Duodenal mucosa (tissue), 2 donors: ENCODE measurements at regions not wholly inside any gene's neighbourhood (a gene's known extent, or its start where the extent isn't known, plus 50 kb on each side); places are given as distances from the start of the nearest gene placed in this dataset.

Source experiments
- H3K27ac ChIP-seq: one replicate; pipeline ENCODE4 v1.7.0; 2013; ENCODE audit warnings: low read depth, low read length
- H3K27me3 ChIP-seq, 2 donors: one replicate each; pipeline ENCODE4 v1.7.0; 2013; ENCODE audit warnings: low read length in 2 of 2, control low read depth in 1 of 2; ENCODE audit not compliant: insufficient read depth in 2 of 2, control insufficient read depth in 1 of 2
- H3K36me3 ChIP-seq, 2 donors: one replicate each; pipeline ENCODE4 v1.7.0; 2013; ENCODE audit warnings: low read length in 2 of 2, control low read depth in 1 of 2; ENCODE audit not compliant: insufficient read depth in 2 of 2, control insufficient read depth in 1 of 2
- H3K4me1 ChIP-seq, 2 donors: one replicate each; pipeline ENCODE4 v1.7.0; 2013; ENCODE audit warnings: low read length in 2 of 2, control low read depth in 1 of 2; ENCODE audit not compliant: insufficient read depth in 2 of 2, control insufficient read depth in 1 of 2
- H3K4me3 ChIP-seq, 2 donors: one replicate each; pipeline ENCODE4 v1.7.0; 2013; ENCODE audit warnings: low read length in 2 of 2, low read depth in 1 of 2
- H3K9ac ChIP-seq, 2 donors: one replicate each; pipeline ENCODE4 v1.7.0; 2013; ENCODE audit warnings: low read length in 2 of 2, low read depth in 1 of 2
- H3K9me3 ChIP-seq, 2 donors: one replicate each; pipeline ENCODE4 v1.7.0; 2013; ENCODE audit warnings: low read length in 2 of 2, control low read depth in 1 of 2; ENCODE audit not compliant: control insufficient read depth in 1 of 2

- no peak overlapping the region for H3K27ac ChIP-seq
- peaks cover 0 to 4% of the 10 kb centered on the region in 2 donors for H3K4me1 ChIP-seq
- no peak overlapping the region for H3K9ac ChIP-seq
- no peaks in the 10 kb centered on the region for H3K27me3 ChIP-seq
- H3K36me3 ChIP-seq = no peaks in the 10 kb centered on the region
- peaks cover 0 to 3% of the 10 kb centered on the region in 2 donors for H3K9me3 ChIP-seq
- H3K4me3 ChIP-seq = no peak overlapping the region
These were observed 588.2 kb upstream of the TENM4 start for GRCh38 chr11:80028998-80029397.

GRCh38 chr11:80024119-80024518 is 583.3 kb upstream of the TENM4 start:
- no peaks in the 10 kb centered on the region for H3K4me1 ChIP-seq
- H3K9ac ChIP-seq = no peak overlapping the region
- H3K27me3 ChIP-seq = no peaks in the 10 kb centered on the region
- peaks cover 0 to 3% of the 10 kb centered on the region in 2 donors for H3K9me3 ChIP-seq
- no peak overlapping the region for H3K27ac ChIP-seq
- no peaks in the 10 kb centered on the region for H3K36me3 ChIP-seq
- H3K4me3 ChIP-seq = no peak overlapping the region

- Histone ChIP-seq H3K4me1 (no peaks in the 10 kb centered on the region), H3K36me3 (no peaks in the 10 kb centered on the region), H3K4me3 (no peak overlapping the region), H3K27ac (no peak overlapping the region), H3K9me3 (peaks cover 0 to 3% of the 10 kb centered on the region in 2 donors), H3K27me3 (no peaks in the 10 kb centered on the region), H3K9ac (no peak overlapping the region)
These were observed 582.6 kb upstream of the TENM4 start for GRCh38 chr11:80023386-80023785.

- H3K4me1 ChIP-seq = peaks cover 0 to 3% of the 10 kb centered on the region in 2 donors
- no peaks in the 10 kb centered on the region for H3K27me3 ChIP-seq
- H3K36me3 ChIP-seq = no peaks in the 10 kb centered on the region
- H3K27ac ChIP-seq = no peak overlapping the region
- H3K9me3 ChIP-seq = no peaks in the 10 kb centered on the region
- H3K9ac ChIP-seq = no peak overlapping the region
- no peak overlapping the region for H3K4me3 ChIP-seq
These were observed 569.7 kb upstream of the TENM4 start for GRCh38 chr11:80010536-80010935.

- Histone ChIP-seq H3K4me1 (peaks cover 0 to 3% of the 10 kb centered on the region in 2 donors), H3K9me3 (no peaks in the 10 kb centered on the region), H3K4me3 (no peak overlapping the region), H3K36me3 (no peaks in the 10 kb centered on the region), H3K27me3 (no peaks in the 10 kb centered on the region), H3K9ac (no peak overlapping the region), H3K27ac (no peak overlapping the region)
These were observed 568.3 kb upstream of the TENM4 start for GRCh38 chr11:80009081-80009480.

GRCh38 chr11:80007616-80008015 is 566.8 kb upstream of the TENM4 start:
- Histone ChIP-seq H3K27me3 (no peaks in the 10 kb centered on the region), H3K36me3 (no peaks in the 10 kb centered on the region), H3K4me3 (no peak overlapping the region), H3K9ac (no peak overlapping the region), H3K9me3 (no peaks in the 10 kb centered on the region), H3K4me1 (peaks cover 0 to 3% of the 10 kb centered on the region in 2 donors), H3K27ac (no peak overlapping the region)

GRCh38 chr11:79990141-79990540 is 549.3 kb upstream of the TENM4 start:
- H3K27ac ChIP-seq = no peak overlapping the region
- no peak overlapping the region for H3K9ac ChIP-seq
- no peaks in the 10 kb centered on the region for H3K4me1 ChIP-seq
- H3K9me3 ChIP-seq = no peaks in the 10 kb centered on the region
- no peak overlapping the region for H3K4me3 ChIP-seq
- no peaks in the 10 kb centered on the region for H3K27me3 ChIP-seq
- no peaks in the 10 kb centered on the region for H3K36me3 ChIP-seq

GRCh38 chr11:79982185-79982584 is 541.4 kb upstream of the TENM4 start:
- Histone ChIP-seq H3K9ac (no peak overlapping the region), H3K27me3 (no peaks in the 10 kb centered on the region), H3K27ac (no peak overlapping the region)

GRCh38 chr11:79980916-79981315 is 540.1 kb upstream of the TENM4 start:
- Histone ChIP-seq H3K9ac (no peak overlapping the region), H3K27me3 (no peaks in the 10 kb centered on the region), H3K36me3 (no peaks in the 10 kb centered on the region), H3K4me3 (no peak overlapping the region), H3K9me3 (no peaks in the 10 kb centered on the region), H3K4me1 (no peaks in the 10 kb centered on the region), H3K27ac (no peak overlapping the region)

More at GRCh38 chr11:79982185-79982584, 541.4 kb upstream of the TENM4 start:
- Histone ChIP-seq H3K4me1 (no peaks in the 10 kb centered on the region), H3K9me3 (no peaks in the 10 kb centered on the region), H3K4me3 (no peak overlapping the region), H3K36me3 (no peaks in the 10 kb centered on the region)

- H3K36me3 ChIP-seq = no peaks in the 10 kb centered on the region
- no peak overlapping the region for H3K4me3 ChIP-seq
- H3K27me3 ChIP-seq = no peaks in the 10 kb centered on the region
- H3K9ac ChIP-seq = no peak overlapping the region
- H3K27ac ChIP-seq = no peak overlapping the region
- peaks cover 0 to 6% of the 10 kb centered on the region in 2 donors for H3K4me1 ChIP-seq
- H3K9me3 ChIP-seq = no peaks in the 10 kb centered on the region
These were observed 533.1 kb upstream of the TENM4 start for GRCh38 chr11:79973721-79974617.
